Kidney capillary endothelial cell (primary cell): ENCODE measurements at regions not wholly inside any gene's neighbourhood (a gene's known extent, or its start where the extent isn't known, plus 50 kb on each side); places are given as distances from the start of the nearest gene placed in this dataset.

Experiments used
- DNase-seq: peaks from one replicate; pipeline ENCODE4 v3.0.0-alpha.2; 2018; ENCODE audit warnings: low spot score

GRCh38 chr1:188424176-188424575 lies 1595.4 kb downstream of the PLA2G4A start:
- no peak for DNase-seq

- DNase-seq = peak; percentile 1
Observed at GRCh38 chr1:188425687-188426086, 1596.9 kb downstream of the PLA2G4A start.

GRCh38 chr1:188426561-188426960 lies 1597.8 kb downstream of the PLA2G4A start:
- DNase-seq = no peak

- no peak for DNase-seq
Observed at GRCh38 chr1:188427642-188428041, 1598.9 kb downstream of the PLA2G4A start.

- DNase-seq = no peak
Observed at GRCh38 chr1:188429386-188429785, 1600.6 kb downstream of the PLA2G4A start.

- DNase-seq = no peak
Observed at GRCh38 chr1:188432427-188432826, 1603.7 kb downstream of the PLA2G4A start.

GRCh38 chr1:188433425-188433824 lies 1604.7 kb downstream of the PLA2G4A start:
- no peak for DNase-seq

- DNase-seq = no peak
Observed at GRCh38 chr1:188444526-188444925, 1615.8 kb downstream of the PLA2G4A start.

GRCh38 chr1:188462837-188463236 lies 1634.1 kb downstream of the PLA2G4A start:
- no peak for DNase-seq

- no peak for DNase-seq
Observed at GRCh38 chr1:188463919-188464318, 1635.2 kb downstream of the PLA2G4A start.

GRCh38 chr1:188466539-188466938 lies 1637.8 kb downstream of the PLA2G4A start:
- no peak for DNase-seq

GRCh38 chr1:188476606-188477005 lies 1647.9 kb downstream of the PLA2G4A start:
- no peak for DNase-seq

- no peak for DNase-seq
Observed at GRCh38 chr1:188489336-188490112, 1660.8 kb downstream of the PLA2G4A start.

- DNase-seq = no peak
Observed at GRCh38 chr1:188496506-188496905, 1667.8 kb downstream of the PLA2G4A start.

- DNase-seq = no peak
Observed at GRCh38 chr1:188497020-188497419, 1668.3 kb downstream of the PLA2G4A start.

GRCh38 chr1:188499690-188500089 lies 1670.9 kb downstream of the PLA2G4A start:
- DNase-seq = no peak

GRCh38 chr1:188514917-188515316 lies 1686.2 kb downstream of the PLA2G4A start:
- DNase-seq = no peak

- no peak for DNase-seq
Observed at GRCh38 chr1:188517139-188517538, 1688.4 kb downstream of the PLA2G4A start.

- DNase-seq = no peak
Observed at GRCh38 chr1:188551176-188551575, 1722.4 kb downstream of the PLA2G4A start.

GRCh38 chr1:188557053-188557452 lies 1728.3 kb downstream of the PLA2G4A start:
- no peak for DNase-seq

- no peak for DNase-seq
Observed at GRCh38 chr1:188582911-188583532, 1754.3 kb downstream of the PLA2G4A start.

- DNase-seq = no peak
Observed at GRCh38 chr1:188584119-188584518, 1755.4 kb downstream of the PLA2G4A start.

GRCh38 chr1:188590641-188591040 lies 1761.9 kb downstream of the PLA2G4A start:
- DNase-seq = no peak
